SK-N-SH (cell line): ENCODE measurements at regions not wholly inside any gene's neighbourhood (a gene's known extent, or its start where the extent isn't known, plus 50 kb on each side); places are given as distances from the start of the nearest gene placed in this dataset.

Source experiments
- EP300 ChIP-seq, 2 experiments: IDR thresholded peaks; 2 replicates each; pipeline versions ENCODE4 v1.4.0 to v1.6.1; 2012; ENCODE audit warnings: borderline replicate concordance in 1 of 2, low read depth in 1 of 2, low read length in 1 of 2
- EZH2phosphoT487 ChIP-seq: fragments of 200-600 bp; sonication (generic); IDR thresholded peaks from 2 replicates; pipeline ENCODE4 v1.6.1; 2017; ENCODE audit warnings: low read depth, mixed run types, mild to moderate bottlenecking, antibody characterized with exemption, moderate library complexity, borderline replicate concordance
- FOXJ3 ChIP-seq: sonication (generic); formaldehyde crosslinking; IDR thresholded peaks from 2 replicates; pipeline ENCODE4 v1.5.1; 2020; ENCODE audit warnings: mild to moderate bottlenecking, missing genetic modification reagents
- MXI1 ChIP-seq: IDR thresholded peaks from 2 replicates; pipeline ENCODE4 v1.6.1; 2012; ENCODE audit warnings: mild to moderate bottlenecking, low read depth, low read length, improper control_type of control experiment
- REST ChIP-seq: IDR thresholded peaks from 2 replicates; pipeline ENCODE4 v1.6.1; 2012; ENCODE audit warnings: mild to moderate bottlenecking, low read depth, low read length, moderate library complexity
- ZBTB33 ChIP-seq: IDR thresholded peaks from 2 replicates; pipeline ENCODE4 v1.4.0; 2012; ENCODE audit warnings: low read depth, borderline replicate concordance
- TF ChIP-seq, protein P1 (sequence below): fragments of 200-600 bp; sonication (generic); IDR thresholded peaks from 2 replicates; pipeline ENCODE4 v1.6.1; 2017; ENCODE audit warnings: antibody characterized with exemption, mild to moderate bottlenecking, moderate library complexity

- TF ChIP-seq, protein P1, sequence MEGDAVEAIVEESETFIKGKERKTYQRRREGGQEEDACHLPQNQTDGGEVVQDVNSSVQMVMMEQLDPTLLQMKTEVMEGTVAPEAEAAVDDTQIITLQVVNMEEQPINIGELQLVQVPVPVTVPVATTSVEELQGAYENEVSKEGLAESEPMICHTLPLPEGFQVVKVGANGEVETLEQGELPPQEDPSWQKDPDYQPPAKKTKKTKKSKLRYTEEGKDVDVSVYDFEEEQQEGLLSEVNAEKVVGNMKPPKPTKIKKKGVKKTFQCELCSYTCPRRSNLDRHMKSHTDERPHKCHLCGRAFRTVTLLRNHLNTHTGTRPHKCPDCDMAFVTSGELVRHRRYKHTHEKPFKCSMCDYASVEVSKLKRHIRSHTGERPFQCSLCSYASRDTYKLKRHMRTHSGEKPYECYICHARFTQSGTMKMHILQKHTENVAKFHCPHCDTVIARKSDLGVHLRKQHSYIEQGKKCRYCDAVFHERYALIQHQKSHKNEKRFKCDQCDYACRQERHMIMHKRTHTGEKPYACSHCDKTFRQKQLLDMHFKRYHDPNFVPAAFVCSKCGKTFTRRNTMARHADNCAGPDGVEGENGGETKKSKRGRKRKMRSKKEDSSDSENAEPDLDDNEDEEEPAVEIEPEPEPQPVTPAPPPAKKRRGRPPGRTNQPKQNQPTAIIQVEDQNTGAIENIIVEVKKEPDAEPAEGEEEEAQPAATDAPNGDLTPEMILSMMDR, result no peak
- TF ChIP-seq EZH2phosphoT487, result no peak
- no peak for TF ChIP-seq FOXJ3 (CRISPR knock-in tag)
- no peak for TF ChIP-seq EP300 (IDR thresholded peaks at IDR 0.05; ENCODE audit: borderline replicate concordance in 1 of 2, low read depth in 1 of 2, low read length in 1 of 2)
- TF ChIP-seq ZBTB33, result no peak
- TF ChIP-seq REST, result no peak
- no peak for TF ChIP-seq MXI1
Measured at GRCh38 chr16:5581908-5582307, 484.3 kb upstream of the EEF2KMT start.
